ENCODE measurements at regions not wholly inside any gene's neighbourhood (a gene's known extent, or its start where the extent isn't known, plus 50 kb on each side); places are given as distances from the start of the nearest gene placed in this dataset.

GRCh38 chr16:52078716-52079655 is 468.0 kb downstream of the TOX3 start:
- in situ Hi-C loops (cut with HindIII; ENCODE audit: low pct_unique_long_range_greater_than_20kb, low sequenced_read_pairs) = no loop called here
- peak; percentile 40 for DNase-seq (ENCODE audit: low read depth)

GRCh38 chr16:52077607-52078006 is 469.3 kb downstream of the TOX3 start:
- DNase-seq (ENCODE audit: low read depth) = no peak
- in situ Hi-C loops (cut with HindIII; ENCODE audit: low pct_unique_long_range_greater_than_20kb, low sequenced_read_pairs) = no loop called here

GRCh38 chr16:52076801-52077201 is 470.1 kb downstream of the TOX3 start:
- in situ Hi-C loops (cut with HindIII; ENCODE audit: low pct_unique_long_range_greater_than_20kb, low sequenced_read_pairs) = no loop called here
- DNase-seq (ENCODE audit: low read depth) = no peak

- in situ Hi-C loops (cut with HindIII; ENCODE audit: low pct_unique_long_range_greater_than_20kb, low sequenced_read_pairs) = no loop called here
- DNase-seq (ENCODE audit: low read depth) = no peak
Measured at GRCh38 chr16:52076332-52076731, 470.6 kb downstream of the TOX3 start.

- in situ Hi-C loops (cut with HindIII; ENCODE audit: low pct_unique_long_range_greater_than_20kb, low sequenced_read_pairs) = no loop called here
- no peak for DNase-seq (ENCODE audit: low read depth)
Measured at GRCh38 chr16:52074133-52074532, 472.8 kb downstream of the TOX3 start.

GRCh38 chr16:52073024-52073423 is 473.9 kb downstream of the TOX3 start:
- in situ Hi-C loops (cut with HindIII; ENCODE audit: low pct_unique_long_range_greater_than_20kb, low sequenced_read_pairs) = no loop called here
- DNase-seq (ENCODE audit: low read depth) = no peak

- in situ Hi-C loops (cut with HindIII; ENCODE audit: low pct_unique_long_range_greater_than_20kb, low sequenced_read_pairs) = no loop called here
- no peak for DNase-seq (ENCODE audit: low read depth)
Measured at GRCh38 chr16:52071101-52071500, 475.8 kb downstream of the TOX3 start.

- DNase-seq (ENCODE audit: low read depth) = no peak
- in situ Hi-C loops (cut with HindIII; ENCODE audit: low pct_unique_long_range_greater_than_20kb, low sequenced_read_pairs) = no loop called here
Measured at GRCh38 chr16:52070341-52071057, 476.4 kb downstream of the TOX3 start.

- DNase-seq (ENCODE audit: low read depth) = peak; percentile 9
- in situ Hi-C loops (cut with HindIII; ENCODE audit: low pct_unique_long_range_greater_than_20kb, low sequenced_read_pairs) = no loop called here
Measured at GRCh38 chr16:52069866-52070265, 477.1 kb downstream of the TOX3 start.

- in situ Hi-C loops (cut with HindIII; ENCODE audit: low pct_unique_long_range_greater_than_20kb, low sequenced_read_pairs) = no loop called here
- peak; percentile 28 for DNase-seq (ENCODE audit: low read depth)
Measured at GRCh38 chr16:52068447-52069074, 478.4 kb downstream of the TOX3 start.

- no peak for DNase-seq (ENCODE audit: low read depth)
- in situ Hi-C loops (cut with HindIII; ENCODE audit: low pct_unique_long_range_greater_than_20kb, low sequenced_read_pairs) = no loop called here
Measured at GRCh38 chr16:52066962-52067361, 480.0 kb downstream of the TOX3 start.

GRCh38 chr16:52056259-52056658 is 490.7 kb downstream of the TOX3 start:
- no peak for DNase-seq (ENCODE audit: low read depth)
- in situ Hi-C loops (cut with HindIII; ENCODE audit: low pct_unique_long_range_greater_than_20kb, low sequenced_read_pairs) = no loop called here

- in situ Hi-C loops (cut with HindIII; ENCODE audit: low pct_unique_long_range_greater_than_20kb, low sequenced_read_pairs) = no loop called here
- DNase-seq (ENCODE audit: low read depth) = no peak
Measured at GRCh38 chr16:52055381-52055780, 491.6 kb downstream of the TOX3 start.

GRCh38 chr16:52054326-52054725 is 492.6 kb downstream of the TOX3 start:
- DNase-seq (ENCODE audit: low read depth) = no peak

GRCh38 chr16:52052818-52053217 is 494.1 kb downstream of the TOX3 start:
- DNase-seq (ENCODE audit: low read depth) = no peak
- in situ Hi-C loops (cut with HindIII; ENCODE audit: low pct_unique_long_range_greater_than_20kb, low sequenced_read_pairs) = no loop called here

More at GRCh38 chr16:52054326-52054725, 492.6 kb downstream of the TOX3 start:
- in situ Hi-C loops (cut with HindIII; ENCODE audit: low pct_unique_long_range_greater_than_20kb, low sequenced_read_pairs) = no loop called here

- in situ Hi-C loops (cut with HindIII; ENCODE audit: low pct_unique_long_range_greater_than_20kb, low sequenced_read_pairs) = no loop called here
- DNase-seq (ENCODE audit: low read depth) = no peak
Measured at GRCh38 chr16:52051414-52052172, 495.4 kb downstream of the TOX3 start.

GRCh38 chr16:52050418-52050817 is 496.5 kb downstream of the TOX3 start:
- in situ Hi-C loops (cut with HindIII; ENCODE audit: low pct_unique_long_range_greater_than_20kb, low sequenced_read_pairs) = no loop called here
- peak; percentile 66 for DNase-seq (ENCODE audit: low read depth)

GRCh38 chr16:52035436-52035835 is 511.5 kb downstream of the TOX3 start:
- no peak for DNase-seq (ENCODE audit: low read depth)
- in situ Hi-C loops (cut with HindIII; ENCODE audit: low pct_unique_long_range_greater_than_20kb, low sequenced_read_pairs) = no loop called here
